Activated CD4-positive, alpha-beta T cell treated with anti-CD3 and anti-CD28 coated beads for 48 hours (primary cell): ENCODE measurements at regions not wholly inside any gene's neighbourhood (a gene's known extent, or its start where the extent isn't known, plus 50 kb on each side); places are given as distances from the start of the nearest gene placed in this dataset.
"Not testable (repeated sequence)": the region's sequence is repeated elsewhere in the genome, so short reads cannot be mapped to it uniquely, and the experiment has no call there.

ENCODE experiments used
- DNase-seq: peaks from one replicate; pipeline ENCODE4 v3.0.0-alpha.2; 2020

- no peak for DNase-seq
Measured at GRCh38 chr1:65593516-65593915, 173.0 kb downstream of the LEPR start.

GRCh38 chr1:65595724-65596123 lies 175.3 kb downstream of the LEPR start:
- DNase-seq = no peak

GRCh38 chr1:65596768-65597167 lies 176.3 kb downstream of the LEPR start:
- no peak for DNase-seq

GRCh38 chr1:65605621-65606020 lies 185.2 kb downstream of the LEPR start:
- DNase-seq = no peak

GRCh38 chr1:65606426-65606825 lies 186.0 kb downstream of the LEPR start:
- DNase-seq = no peak

GRCh38 chr1:65613884-65614283 lies 178.8 kb upstream of the PDE4B start:
- DNase-seq = no peak

- no peak for DNase-seq
Measured at GRCh38 chr1:65615859-65616258, 176.8 kb upstream of the PDE4B start.

- not testable (repeated sequence) for DNase-seq
Measured at GRCh38 chr1:65621721-65622120, 171.0 kb upstream of the PDE4B start.

- DNase-seq = no peak
Measured at GRCh38 chr1:65623895-65624294, 168.8 kb upstream of the PDE4B start.

- no peak for DNase-seq
Measured at GRCh38 chr1:65625528-65625927, 167.2 kb upstream of the PDE4B start.

- no peak for DNase-seq
Measured at GRCh38 chr1:65626003-65626402, 166.7 kb upstream of the PDE4B start.

GRCh38 chr1:65629788-65630187 lies 162.9 kb upstream of the PDE4B start:
- DNase-seq = no peak

- no peak for DNase-seq
Measured at GRCh38 chr1:65630855-65631254, 161.8 kb upstream of the PDE4B start.

GRCh38 chr1:65632235-65632634 lies 160.5 kb upstream of the PDE4B start:
- DNase-seq = no peak

- no peak for DNase-seq
Measured at GRCh38 chr1:65640046-65640445, 152.6 kb upstream of the PDE4B start.

GRCh38 chr1:65649185-65649584 lies 143.5 kb upstream of the PDE4B start:
- DNase-seq = not testable (repeated sequence)

- DNase-seq = no peak
Measured at GRCh38 chr1:65650682-65651081, 142.0 kb upstream of the PDE4B start.

- DNase-seq = not testable (repeated sequence)
Measured at GRCh38 chr1:65654526-65654925, 138.2 kb upstream of the PDE4B start.

- DNase-seq = not testable (repeated sequence)
Measured at GRCh38 chr1:65657609-65658008, 135.1 kb upstream of the PDE4B start.

- DNase-seq = peak; percentile 2
Measured at GRCh38 chr1:65658122-65658521, 134.6 kb upstream of the PDE4B start.

GRCh38 chr1:65668368-65668767 lies 124.3 kb upstream of the PDE4B start:
- DNase-seq = no peak

GRCh38 chr1:65670518-65670917 lies 122.2 kb upstream of the PDE4B start:
- DNase-seq = no peak

- no peak for DNase-seq
Measured at GRCh38 chr1:65674522-65674921, 118.2 kb upstream of the PDE4B start.

GRCh38 chr1:65679773-65680172 lies 112.9 kb upstream of the PDE4B start:
- no peak for DNase-seq

GRCh38 chr1:65681096-65681495 lies 111.6 kb upstream of the PDE4B start:
- no peak for DNase-seq
